OCI-LY1 (cell line): ENCODE measurements at regions not wholly inside any gene's neighbourhood (a gene's known extent, or its start where the extent isn't known, plus 50 kb on each side); places are given as distances from the start of the nearest gene placed in this dataset.

Experiments
- EZH2 ChIP-seq: fragments of 200-600 bp; sonication (generic), shearing (Covaris generic); IDR thresholded peaks from 2 replicates; pipeline ENCODE4 v1.8.0; 2017; ENCODE audit warnings: borderline replicate concordance, mixed run types, mild to moderate bottlenecking, antibody characterized with exemption, low read length, moderate library complexity, mixed read lengths
- TF ChIP-seq, protein P1 (sequence below): fragments of 200-600 bp; sonication (generic), shearing (Covaris generic); IDR thresholded peaks from 2 replicates; pipeline ENCODE4 v1.5.1; 2017; ENCODE audit warnings: mild to moderate bottlenecking, antibody characterized with exemption, low read length, moderate library complexity, mixed read lengths

DNA sequence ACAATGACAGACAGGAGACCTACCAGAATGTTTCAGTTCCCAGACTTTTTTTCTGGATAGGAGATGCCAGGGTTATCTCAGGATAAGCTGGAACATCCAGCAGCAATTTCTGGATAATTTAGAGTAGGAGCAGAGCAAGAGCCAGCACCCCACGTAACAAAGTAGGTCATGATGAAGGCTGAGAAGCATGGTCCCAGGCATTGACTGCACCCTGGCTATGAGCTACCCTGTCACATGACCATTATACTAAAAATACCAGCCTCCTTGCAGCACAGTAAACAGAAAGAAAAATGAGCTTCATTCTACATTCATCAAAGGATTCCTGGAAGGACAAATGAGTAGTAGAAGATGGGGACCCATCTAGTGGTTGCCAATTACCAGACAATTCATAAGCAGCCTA is 247.4 kb upstream of the AR start:
- TF ChIP-seq, protein P1, sequence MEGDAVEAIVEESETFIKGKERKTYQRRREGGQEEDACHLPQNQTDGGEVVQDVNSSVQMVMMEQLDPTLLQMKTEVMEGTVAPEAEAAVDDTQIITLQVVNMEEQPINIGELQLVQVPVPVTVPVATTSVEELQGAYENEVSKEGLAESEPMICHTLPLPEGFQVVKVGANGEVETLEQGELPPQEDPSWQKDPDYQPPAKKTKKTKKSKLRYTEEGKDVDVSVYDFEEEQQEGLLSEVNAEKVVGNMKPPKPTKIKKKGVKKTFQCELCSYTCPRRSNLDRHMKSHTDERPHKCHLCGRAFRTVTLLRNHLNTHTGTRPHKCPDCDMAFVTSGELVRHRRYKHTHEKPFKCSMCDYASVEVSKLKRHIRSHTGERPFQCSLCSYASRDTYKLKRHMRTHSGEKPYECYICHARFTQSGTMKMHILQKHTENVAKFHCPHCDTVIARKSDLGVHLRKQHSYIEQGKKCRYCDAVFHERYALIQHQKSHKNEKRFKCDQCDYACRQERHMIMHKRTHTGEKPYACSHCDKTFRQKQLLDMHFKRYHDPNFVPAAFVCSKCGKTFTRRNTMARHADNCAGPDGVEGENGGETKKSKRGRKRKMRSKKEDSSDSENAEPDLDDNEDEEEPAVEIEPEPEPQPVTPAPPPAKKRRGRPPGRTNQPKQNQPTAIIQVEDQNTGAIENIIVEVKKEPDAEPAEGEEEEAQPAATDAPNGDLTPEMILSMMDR, result no peak
- TF ChIP-seq EZH2, result no peak
